H54 (cell line): ENCODE measurements at regions not wholly inside any gene's neighbourhood (a gene's known extent, or its start where the extent isn't known, plus 50 kb on each side); places are given as distances from the start of the nearest gene placed in this dataset.
"Not testable (repeated sequence)": the region's sequence is repeated elsewhere in the genome, so short reads cannot be mapped to it uniquely, and the experiment has no call there.

Experiments used
- DNase-seq: peaks from one replicate; pipeline ENCODE4 v3.0.0; 2011; ENCODE audit warnings: low spot score, mixed read lengths; ENCODE audit not compliant: insufficient read length
- FAIRE-seq: peaks from 3 replicates; lab custom pipeline; 2011; peaks lifted over from hg19 to GRCh38; lab: Jason Lieb, UNC
- POLR2A ChIP-seq: IDR thresholded peaks from 2 replicates; pipeline ENCODE4 v1.6.1; 2011; ENCODE audit warnings: low read depth, mild to moderate bottlenecking, low read length

DNA sequence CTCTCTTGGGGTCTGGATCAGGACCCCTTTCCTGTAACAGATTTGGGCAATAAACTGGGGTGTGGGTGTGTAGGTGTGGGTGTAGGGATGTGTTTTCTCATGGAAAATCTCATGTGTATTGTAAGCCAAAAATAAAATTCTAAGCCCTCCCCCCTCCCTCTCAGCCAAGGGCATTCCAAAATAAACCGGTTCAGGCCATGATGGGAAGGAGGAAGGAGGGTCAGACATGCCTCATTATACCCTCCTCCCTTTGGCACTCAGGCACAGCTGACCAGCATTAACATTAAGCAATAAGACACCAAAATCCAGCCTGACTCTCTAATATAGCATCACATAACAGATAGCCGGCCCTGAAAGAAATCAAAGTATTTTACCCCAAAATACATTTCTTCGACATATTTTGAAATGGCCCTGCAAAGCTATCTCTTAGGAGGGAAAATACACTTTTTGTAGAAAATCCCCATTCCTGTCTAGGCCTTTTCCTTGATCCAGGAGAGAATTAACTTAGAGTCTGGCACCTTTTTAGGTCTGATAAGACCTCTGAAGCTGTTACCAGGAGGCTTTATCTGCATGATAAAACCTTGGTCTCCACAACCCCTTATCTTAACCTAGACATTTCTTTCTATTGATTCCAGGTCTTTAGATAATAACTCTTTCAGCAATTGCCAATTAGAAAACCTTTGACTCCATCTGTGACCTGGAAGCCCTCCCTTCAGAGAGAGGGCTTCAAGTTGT, 128.7 kb upstream of the COL5A2 start:
- no peak for TF ChIP-seq POLR2A
- DNase-seq (no peak), FAIRE-seq (no peak)

DNA sequence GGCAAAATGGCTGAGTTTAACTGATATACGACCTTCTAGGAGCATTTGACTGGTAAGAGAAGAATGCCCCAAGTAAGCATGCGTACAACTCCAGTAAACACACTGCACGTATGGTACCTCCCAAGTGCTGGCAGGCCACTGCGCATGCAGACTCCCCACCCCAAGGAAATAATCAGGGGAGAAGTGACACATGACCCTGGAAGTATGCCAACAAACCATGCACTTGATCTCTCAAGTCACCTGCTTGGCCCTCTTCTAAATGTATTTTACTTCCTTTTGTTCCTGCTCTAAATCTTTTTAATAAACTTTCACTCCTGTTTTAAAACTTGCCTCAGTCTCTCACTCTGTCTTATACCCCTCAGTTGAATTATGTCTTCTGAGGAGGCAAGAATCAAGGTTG, 129.8 kb upstream of the COL5A2 start:
- no peak for DNase-seq
- no peak for TF ChIP-seq POLR2A
- FAIRE-seq = no peak

GRCh38 chr2:189312211-189312610, 129.1 kb upstream of the WDR75 start:
- DNase-seq (no peak), FAIRE-seq (no peak)
- TF ChIP-seq POLR2A = no peak

DNA sequence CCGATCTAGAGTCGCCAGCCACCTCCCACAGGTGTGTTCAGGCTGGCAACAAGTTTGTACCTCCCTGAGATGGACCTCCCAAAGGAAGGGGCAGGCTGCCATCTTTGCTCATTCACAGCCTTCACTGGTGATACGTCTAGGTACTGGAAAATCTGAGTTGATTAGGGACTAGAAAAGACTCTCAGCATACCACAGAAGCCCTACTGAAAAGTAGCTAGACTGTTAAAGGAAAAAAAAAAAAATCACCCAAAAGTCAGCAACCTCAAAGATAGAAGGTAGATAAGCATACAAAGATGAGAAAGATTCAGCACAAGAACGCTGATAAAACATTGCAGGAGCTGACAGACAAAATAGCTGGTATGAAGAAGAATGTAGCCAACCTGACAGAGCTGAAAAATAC, 128.6 kb upstream of the WDR75 start:
- FAIRE-seq (no peak), DNase-seq (no peak)
- TF ChIP-seq POLR2A = no peak

DNA sequence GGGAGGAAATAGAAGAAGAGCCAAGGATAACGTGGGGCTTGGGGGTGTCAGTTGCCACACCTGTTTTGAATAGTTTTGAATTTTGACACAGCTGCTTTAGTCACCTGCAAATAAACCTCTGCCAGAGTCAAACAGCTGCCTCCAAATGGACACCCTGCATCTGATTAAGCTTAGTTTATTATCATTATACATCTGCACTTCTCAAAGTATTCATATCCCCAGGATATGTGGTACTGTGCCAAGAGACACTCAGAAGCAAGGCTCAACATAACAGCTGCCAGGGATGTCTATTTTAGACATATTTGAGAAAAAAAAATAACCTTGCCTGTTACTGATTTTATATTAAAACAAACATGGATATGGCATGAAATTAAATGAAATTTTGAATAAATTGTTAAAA, 122.5 kb upstream of the WDR75 start:
- FAIRE-seq = no peak
- DNase-seq = no peak
- no peak for TF ChIP-seq POLR2A

DNA sequence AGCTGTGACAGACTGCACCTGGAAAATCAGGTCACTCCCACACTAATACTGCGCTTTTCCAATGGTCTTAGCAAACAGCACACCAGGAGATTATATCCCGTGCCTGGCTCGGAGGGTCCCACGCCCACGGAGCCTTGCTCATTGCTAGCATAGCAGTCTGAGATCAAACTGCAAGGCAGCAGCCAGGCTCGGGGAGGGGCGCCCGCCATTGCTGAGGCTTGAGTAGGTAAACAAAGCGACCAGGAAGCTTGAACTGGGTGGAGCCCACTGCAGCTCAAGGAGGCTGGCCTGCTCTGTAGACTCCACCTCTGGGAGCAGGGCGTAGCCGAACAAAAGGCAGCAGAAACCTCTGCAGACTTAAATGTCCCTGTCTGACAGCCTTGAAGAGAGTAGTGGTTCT, 121.8 kb upstream of the WDR75 start:
- not testable (repeated sequence) for DNase-seq, FAIRE-seq

DNA sequence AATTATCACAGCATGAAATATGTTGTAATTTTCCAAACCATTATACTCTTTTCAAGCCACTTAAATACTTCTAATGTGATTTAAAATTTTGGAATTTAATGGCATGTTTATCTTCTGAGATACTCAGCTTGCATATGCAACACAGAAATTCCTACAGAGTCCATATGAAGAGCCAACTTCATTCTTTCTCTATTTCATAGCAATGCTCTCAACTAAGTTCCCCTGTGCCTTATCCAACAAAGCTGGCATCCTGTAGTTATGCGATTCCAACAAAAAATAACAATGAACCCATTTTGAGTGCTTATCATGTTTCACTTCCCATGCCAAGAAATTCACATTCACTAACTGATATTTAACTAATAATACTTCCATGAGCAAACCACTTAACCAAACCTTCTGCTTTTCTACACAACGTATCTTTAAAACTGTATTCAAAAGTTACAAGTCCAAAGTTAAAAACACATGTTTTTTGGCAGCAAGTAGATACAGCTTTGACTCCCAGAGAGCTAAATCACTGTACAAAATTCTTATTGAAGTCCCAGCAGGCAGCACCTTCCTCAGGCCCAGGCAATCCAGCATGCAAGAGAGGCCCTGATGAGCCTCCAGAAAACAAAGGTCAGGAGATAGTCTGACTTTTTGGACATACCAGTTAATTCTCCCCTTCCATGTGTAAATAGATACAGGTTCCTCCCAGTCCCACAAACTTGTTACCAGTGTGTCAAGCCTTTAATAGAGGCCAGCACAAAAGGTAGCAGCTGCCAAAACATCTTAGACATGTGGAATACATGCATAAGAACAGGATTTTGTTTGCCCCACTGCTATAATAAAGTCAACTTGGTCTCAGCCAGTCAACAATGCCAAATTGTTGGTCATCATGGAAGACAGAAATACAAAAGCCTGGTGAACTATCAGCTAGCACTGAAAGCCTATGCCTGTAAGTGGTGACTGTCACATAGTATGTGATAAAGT, 113.1 kb upstream of the WDR75 start:
- DNase-seq = no peak
- no peak for TF ChIP-seq POLR2A
- no peak for FAIRE-seq

- TF ChIP-seq POLR2A = no peak
Observed at GRCh38 chr2:189328848-189329245, 112.4 kb upstream of the WDR75 start.

GRCh38 chr2:189336276-189336975, 104.8 kb upstream of the WDR75 start:
- no peak for DNase-seq
- no peak for TF ChIP-seq POLR2A
- FAIRE-seq = peak; percentile 50

More at GRCh38 chr2:189328848-189329245, 112.4 kb upstream of the WDR75 start:
- no peak for DNase-seq
- FAIRE-seq = no peak

- FAIRE-seq (no peak), DNase-seq (no peak)
Observed at GRCh38 chr2:189337656-189338055, 103.6 kb upstream of the WDR75 start.

GRCh38 chr2:189338115-189338514, 103.2 kb upstream of the WDR75 start:
- FAIRE-seq (no peak), DNase-seq (no peak)
- no peak for TF ChIP-seq POLR2A

More at GRCh38 chr2:189337656-189338055, 103.6 kb upstream of the WDR75 start:
- no peak for TF ChIP-seq POLR2A

GRCh38 chr2:189341077-189341476, 100.2 kb upstream of the WDR75 start:
- TF ChIP-seq POLR2A = no peak
- FAIRE-seq (no peak), DNase-seq (no peak)

- DNase-seq (no peak), FAIRE-seq (no peak)
- TF ChIP-seq POLR2A = no peak
Observed at GRCh38 chr2:189344043-189344442, 97.2 kb upstream of the WDR75 start.

- DNase-seq = no peak
- TF ChIP-seq POLR2A = no peak
- peak; percentile 98 for FAIRE-seq
Observed at GRCh38 chr2:189347540-189347939, 93.7 kb upstream of the WDR75 start.

- no peak for DNase-seq
- no peak for TF ChIP-seq POLR2A
- peak; percentile 66 for FAIRE-seq
Observed at GRCh38 chr2:189348369-189348768, 92.9 kb upstream of the WDR75 start.
